HCEC 1CT (cell line): ENCODE measurements at regions not wholly inside any gene's neighbourhood (a gene's known extent, or its start where the extent isn't known, plus 50 kb on each side); places are given as distances from the start of the nearest gene placed in this dataset.
"Not testable (repeated sequence)": the region's sequence is repeated elsewhere in the genome, so short reads cannot be mapped to it uniquely, and the experiment has no call there.

ENCODE experiments used
- DNase-seq: peaks from one replicate; pipeline ENCODE4 v3.0.0-alpha.2; 2017

GRCh38 chr12:127025545-127025944 lies 1241.4 kb upstream of the TMEM132C start:
- DNase-seq, result peak; percentile 34

GRCh38 chr12:127035011-127035879 lies 1231.7 kb upstream of the TMEM132C start:
- DNase-seq, result peak; percentile 6

GRCh38 chr12:127038152-127038551 lies 1228.8 kb upstream of the TMEM132C start:
- no peak for DNase-seq

- DNase-seq, result no peak
Observed at GRCh38 chr12:127038761-127039160, 1228.2 kb upstream of the TMEM132C start.

GRCh38 chr12:127041985-127042625 lies 1224.9 kb upstream of the TMEM132C start:
- no peak for DNase-seq

- no peak for DNase-seq
Observed at GRCh38 chr12:127043731-127044130, 1223.2 kb upstream of the TMEM132C start.

- DNase-seq, result no peak
Observed at GRCh38 chr12:127044836-127045235, 1222.1 kb upstream of the TMEM132C start.

DNA sequence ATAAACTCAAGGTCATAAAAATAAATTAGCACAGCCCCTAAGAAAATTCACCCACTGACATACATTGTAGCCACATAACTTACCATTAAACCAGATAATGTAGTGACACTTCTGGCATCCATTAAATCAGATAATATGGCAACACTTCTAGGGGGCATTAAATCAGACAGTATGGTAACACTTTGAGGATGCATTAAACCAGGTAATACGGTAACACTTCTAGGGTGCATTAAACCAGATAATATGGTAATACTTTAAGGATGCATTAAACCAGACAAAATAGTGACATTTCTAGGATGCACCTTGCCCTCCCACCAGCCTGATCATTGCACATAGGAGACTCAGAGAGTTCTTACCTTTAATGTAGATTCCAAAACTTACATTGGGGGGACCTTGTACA lies 1220.5 kb upstream of the TMEM132C start:
- DNase-seq, result no peak

DNA sequence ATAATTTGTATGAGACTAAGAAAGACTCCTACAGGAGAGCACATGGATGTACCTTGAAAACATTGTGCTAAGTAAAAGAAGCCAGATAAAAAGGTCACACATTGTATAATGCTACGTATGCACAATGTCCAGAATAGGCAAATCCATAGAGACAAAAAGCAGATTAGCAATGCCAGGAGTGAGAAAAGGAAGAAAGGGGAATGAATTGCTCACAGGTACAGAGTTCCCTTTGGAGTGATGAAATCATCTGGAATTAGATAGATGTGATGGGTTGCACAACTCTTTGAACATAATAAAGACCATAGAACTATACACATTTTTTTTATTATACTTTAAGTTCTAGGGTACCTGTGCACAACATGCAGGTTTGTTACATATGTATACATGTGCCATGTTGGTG lies 1218.9 kb upstream of the TMEM132C start:
- DNase-seq, result no peak

DNA sequence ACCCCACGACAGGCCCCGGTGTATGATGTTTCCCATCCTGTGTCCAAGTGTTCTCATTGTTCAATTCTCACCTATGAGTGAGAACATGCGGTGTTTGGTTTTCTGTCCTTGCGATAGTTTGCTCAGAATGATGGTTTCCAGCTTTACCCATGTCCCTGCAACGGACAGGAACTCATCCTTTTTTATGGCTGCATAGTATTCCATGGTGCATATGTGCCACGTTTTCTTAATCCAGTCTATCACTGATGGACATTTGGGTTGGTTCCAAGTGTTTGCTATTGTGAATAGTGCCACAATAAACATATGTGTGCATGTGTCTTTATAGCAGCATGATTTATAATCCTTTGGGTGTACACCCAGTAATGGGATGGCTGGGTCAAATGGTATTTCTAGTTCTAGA lies 1218.4 kb upstream of the TMEM132C start:
- DNase-seq, result not testable (repeated sequence)

GRCh38 chr12:127051139-127051538 lies 1215.8 kb upstream of the TMEM132C start:
- no peak for DNase-seq

- DNase-seq, result peak; percentile 60
Observed at GRCh38 chr12:127052511-127053232, 1214.3 kb upstream of the TMEM132C start.

GRCh38 chr12:127054531-127054930 lies 1212.4 kb upstream of the TMEM132C start:
- peak; percentile 10 for DNase-seq

DNA sequence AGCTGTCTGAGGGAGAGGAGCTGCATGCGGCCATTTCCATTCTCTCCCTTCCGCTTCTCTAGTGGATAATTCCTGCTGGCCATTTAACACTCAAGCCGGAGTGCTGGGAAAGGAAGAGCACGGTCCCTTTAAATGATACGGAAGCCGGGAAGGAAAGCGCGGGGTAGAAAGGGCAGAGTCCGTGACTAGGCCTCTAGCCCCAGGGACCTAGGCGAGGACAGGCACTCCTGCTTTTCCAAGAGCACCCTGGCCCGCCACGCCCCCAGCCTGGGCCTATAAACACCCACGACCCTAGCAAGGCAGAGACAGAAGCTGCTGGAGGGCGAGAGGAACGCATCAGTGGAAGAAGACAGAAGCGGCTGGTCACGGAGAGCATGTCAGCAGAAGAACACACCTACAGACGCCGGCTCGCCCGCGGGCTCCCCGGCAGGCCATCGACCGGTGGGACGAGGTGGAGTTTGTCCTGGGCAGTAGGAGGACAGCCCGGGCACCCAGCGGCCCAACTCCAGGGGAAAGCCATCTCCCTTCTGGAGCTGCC lies 1206.6 kb upstream of the TMEM132C start:
- no peak for DNase-seq

DNA sequence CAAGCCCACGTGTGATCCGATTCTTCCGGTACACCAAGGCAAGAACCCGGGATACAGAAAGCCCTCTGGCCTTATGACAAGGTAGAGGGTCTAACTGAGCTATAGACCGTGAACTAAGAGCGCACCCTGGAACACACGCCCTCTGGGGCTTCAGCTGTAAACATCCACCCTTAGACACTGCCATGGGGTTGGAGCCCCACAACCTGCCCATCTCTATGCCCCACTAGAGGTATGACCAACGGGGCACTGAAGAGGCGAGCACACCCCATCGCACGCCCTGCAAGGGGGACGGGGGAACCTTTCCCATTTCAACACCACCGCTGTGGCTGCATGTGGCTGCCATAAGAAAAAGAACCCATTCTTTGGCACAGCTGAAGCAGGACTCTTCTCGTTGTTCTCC lies 1206.0 kb upstream of the TMEM132C start:
- DNase-seq, result no peak

- no peak for DNase-seq
Observed at GRCh38 chr12:127063339-127064072, 1203.5 kb upstream of the TMEM132C start.

GRCh38 chr12:127064207-127064606 lies 1202.8 kb upstream of the TMEM132C start:
- no peak for DNase-seq

GRCh38 chr12:127065595-127065994 lies 1201.4 kb upstream of the TMEM132C start:
- no peak for DNase-seq

GRCh38 chr12:127070515-127071157 lies 1196.3 kb upstream of the TMEM132C start:
- no peak for DNase-seq

GRCh38 chr12:127074161-127074560 lies 1192.8 kb upstream of the TMEM132C start:
- no peak for DNase-seq

DNA sequence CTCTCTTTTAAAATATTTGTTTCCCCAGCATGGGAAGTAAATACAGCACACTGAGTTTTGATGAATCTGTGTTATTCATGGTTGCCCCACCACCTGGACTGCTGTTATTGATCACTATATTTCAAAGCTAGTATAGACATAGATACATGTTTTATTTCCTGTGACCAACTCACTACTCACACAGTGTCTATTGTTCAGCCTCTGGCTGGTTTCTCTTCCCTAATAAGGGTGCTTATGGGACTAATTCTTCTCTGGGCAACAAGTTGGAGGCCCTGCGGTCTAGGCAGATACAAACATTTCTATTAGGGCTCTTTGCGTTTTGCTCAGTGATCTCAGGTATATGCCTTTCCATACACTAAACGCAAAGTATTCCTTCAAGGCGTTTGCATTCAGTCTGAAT lies 1191.0 kb upstream of the TMEM132C start:
- no peak for DNase-seq
